Stimulated activated naive CD8-positive, alpha-beta T cell treated with anti-CD3 and anti-CD28 coated beads, Interleukin-15, Interleukin-2, amounts not matched to agents 100 ng/mL and 50 ng/mL, for 24 hours (primary cell): ENCODE measurements at regions not wholly inside any gene's neighbourhood (a gene's known extent, or its start where the extent isn't known, plus 50 kb on each side); places are given as distances from the start of the nearest gene placed in this dataset.
"Not testable (repeated sequence)": the region's sequence is repeated elsewhere in the genome, so short reads cannot be mapped to it uniquely, and the experiment has no call there.

Experiments used
- H3K27ac Mint-ChIP-seq: one replicate; pipeline ENCODE4 v1.8.0; 2021; ENCODE audit warnings: mild to moderate bottlenecking, mixed read lengths
- H3K27me3 Mint-ChIP-seq: one replicate; pipeline ENCODE4 v1.8.0; 2021; ENCODE audit warnings: mixed read lengths
- H3K36me3 Mint-ChIP-seq: one replicate; pipeline ENCODE4 v1.8.0; 2021; ENCODE audit warnings: low read depth, mixed read lengths
- H3K4me1 Mint-ChIP-seq: one replicate; pipeline ENCODE4 v1.8.0; 2021; ENCODE audit warnings: low read depth, mixed read lengths
- H3K4me3 Mint-ChIP-seq: one replicate; pipeline ENCODE4 v1.8.0; 2021; ENCODE audit warnings: mild to moderate bottlenecking, mixed read lengths
- H3K9me3 Mint-ChIP-seq: one replicate; pipeline ENCODE4 v1.8.0; 2021; ENCODE audit warnings: mixed read lengths

DNA sequence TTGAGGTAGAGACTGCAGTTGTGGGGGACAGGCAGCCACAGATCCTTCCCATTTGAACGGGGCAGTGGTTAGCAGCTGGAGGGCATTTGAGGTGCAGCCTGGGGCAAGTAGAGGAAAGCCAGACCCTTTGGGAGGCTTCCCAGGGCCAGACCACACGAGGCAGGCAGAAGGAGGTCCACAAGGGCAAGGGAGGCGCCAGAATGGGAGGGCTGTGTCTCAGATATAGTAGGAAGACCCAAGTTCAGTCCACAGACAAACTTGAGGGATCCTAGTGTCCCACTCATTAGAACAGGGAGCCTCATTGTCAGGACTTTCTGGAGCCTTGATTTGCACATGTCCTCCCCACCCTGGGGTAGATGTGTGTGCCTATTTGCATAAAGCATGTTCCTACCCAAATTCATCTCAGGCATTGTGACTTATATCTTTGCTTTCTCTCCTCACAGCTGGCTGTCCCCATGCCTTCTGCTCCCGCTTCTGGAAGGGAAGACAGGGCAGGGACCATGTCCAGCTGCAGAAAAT is 166.0 kb downstream of the VEGFA start:
- Mint-ChIP-seq H3K4me1 (no peaks in the 10 kb centered on the region), H3K36me3 (no peaks in the 10 kb centered on the region), H3K4me3 (no peak overlapping the region), H3K9me3 (no peaks in the 10 kb centered on the region), H3K27ac (no peak overlapping the region), H3K27me3 (no peaks in the 10 kb centered on the region)

- no peak overlapping the region for H3K27ac Mint-ChIP-seq
- no peaks in the 10 kb centered on the region for H3K9me3 Mint-ChIP-seq
- no peaks in the 10 kb centered on the region for H3K27me3 Mint-ChIP-seq
- H3K4me1 Mint-ChIP-seq: no peaks in the 10 kb centered on the region
- H3K4me3 Mint-ChIP-seq: no peak overlapping the region
- no peaks in the 10 kb centered on the region for H3K36me3 Mint-ChIP-seq
These were observed 165.0 kb downstream of the VEGFA start for GRCh38 chr6:43934803-43935602.

GRCh38 chr6:43934183-43934802 is 164.3 kb downstream of the VEGFA start:
- no peak overlapping the region for H3K27ac Mint-ChIP-seq
- no peaks in the 10 kb centered on the region for H3K4me1 Mint-ChIP-seq
- H3K9me3 Mint-ChIP-seq: no peaks in the 10 kb centered on the region
- no peaks in the 10 kb centered on the region for H3K27me3 Mint-ChIP-seq
- no peak overlapping the region for H3K4me3 Mint-ChIP-seq
- H3K36me3 Mint-ChIP-seq: no peaks in the 10 kb centered on the region

- Mint-ChIP-seq H3K27me3 (no peaks in the 10 kb centered on the region), H3K4me3 (no peak overlapping the region), H3K4me1 (no peaks in the 10 kb centered on the region), H3K27ac (no peak overlapping the region), H3K9me3 (no peaks in the 10 kb centered on the region), H3K36me3 (no peaks in the 10 kb centered on the region)
These were observed 163.3 kb downstream of the VEGFA start for GRCh38 chr6:43933148-43933885.

GRCh38 chr6:43932259-43933147 is 162.5 kb downstream of the VEGFA start:
- Mint-ChIP-seq H3K4me1 (peaks cover 5% of the 10 kb centered on the region), H3K27me3 (no peaks in the 10 kb centered on the region), H3K27ac (no peak overlapping the region), H3K36me3 (no peaks in the 10 kb centered on the region), H3K9me3 (no peaks in the 10 kb centered on the region), H3K4me3 (no peak overlapping the region)

DNA sequence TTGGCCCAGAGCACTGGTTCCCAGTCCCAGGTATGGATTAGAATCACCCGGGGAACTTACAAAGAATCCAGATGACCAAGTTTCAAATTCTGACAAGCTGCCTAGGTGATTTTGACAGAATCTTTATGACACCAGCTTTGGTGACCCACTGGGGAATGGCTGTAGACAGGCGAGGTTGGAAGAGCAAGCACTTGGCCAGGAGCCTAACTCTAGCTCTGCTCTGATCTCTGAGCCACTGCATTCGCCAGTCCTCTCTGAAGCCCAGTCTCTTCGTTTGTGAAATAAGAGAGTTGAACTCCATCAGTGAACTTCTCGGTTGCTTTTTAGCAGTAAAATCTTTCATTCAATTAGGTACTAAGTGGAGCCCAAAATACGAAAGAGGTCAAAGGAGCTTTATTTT is 161.2 kb downstream of the VEGFA start:
- Mint-ChIP-seq H3K4me1 (peaks cover 18% of the 10 kb centered on the region), H3K27me3 (no peaks in the 10 kb centered on the region), H3K36me3 (no peaks in the 10 kb centered on the region), H3K27ac (no peak overlapping the region), H3K9me3 (no peaks in the 10 kb centered on the region), H3K4me3 (no peak overlapping the region)

DNA sequence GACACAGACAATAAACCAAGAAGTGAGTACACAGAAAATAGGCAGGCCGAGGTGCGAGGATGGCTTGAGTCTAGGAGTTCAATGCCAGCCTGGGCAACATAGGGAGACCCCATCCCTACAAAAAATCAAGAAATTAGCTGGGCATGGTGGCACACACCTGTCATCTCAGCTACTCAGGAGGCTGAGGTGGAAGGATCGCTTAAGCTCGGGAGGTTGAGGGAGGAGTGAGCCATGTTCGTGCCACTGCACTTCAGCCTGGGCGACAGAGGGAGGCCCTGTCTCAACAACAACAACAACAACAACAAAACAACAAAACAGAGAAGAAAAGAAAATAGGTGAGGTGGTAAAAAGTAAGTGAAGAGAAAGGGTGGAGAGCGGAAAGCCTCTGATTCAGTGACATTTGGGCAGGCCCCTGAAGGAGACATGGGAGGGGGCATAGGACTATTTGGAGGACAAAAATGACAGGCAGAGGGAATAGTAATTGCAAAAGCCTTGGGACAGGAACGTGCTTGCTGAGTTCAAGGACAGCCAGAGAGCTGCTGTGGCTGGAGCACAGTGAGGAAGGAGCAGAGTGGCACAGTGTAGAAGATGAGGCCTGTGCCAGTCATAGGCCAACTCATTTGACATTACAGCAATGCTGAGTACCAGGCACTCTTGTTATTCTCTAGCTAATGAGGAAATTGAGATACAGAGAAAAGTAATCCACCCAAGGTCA is 160.6 kb downstream of the VEGFA start:
- H3K9me3 Mint-ChIP-seq: no peaks in the 10 kb centered on the region
- no peaks in the 10 kb centered on the region for H3K27me3 Mint-ChIP-seq
- H3K4me1 Mint-ChIP-seq: peaks cover 20% of the 10 kb centered on the region
- no peak overlapping the region for H3K27ac Mint-ChIP-seq
- no peaks in the 10 kb centered on the region for H3K36me3 Mint-ChIP-seq
- H3K4me3 Mint-ChIP-seq: no peak overlapping the region

DNA sequence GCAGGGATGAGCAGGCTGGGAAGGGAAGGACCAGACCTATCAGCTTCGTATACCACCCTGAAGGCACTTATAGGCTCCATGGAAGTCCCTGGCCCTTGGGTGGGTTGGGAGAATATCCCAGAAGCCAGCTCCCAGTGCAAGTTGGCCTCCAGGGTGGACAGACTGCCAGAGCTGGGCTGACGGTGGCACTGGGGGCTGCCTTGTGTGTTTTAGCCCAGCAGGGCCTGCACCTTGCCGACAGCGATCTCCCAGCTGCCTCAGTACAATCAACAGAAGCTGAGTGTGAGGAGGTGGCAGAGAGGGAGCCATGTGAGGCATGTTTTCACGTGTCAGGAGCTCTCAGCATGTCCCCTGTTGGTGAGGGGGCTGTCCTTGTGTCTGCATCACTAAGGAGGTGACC is 159.5 kb downstream of the VEGFA start:
- no peaks in the 10 kb centered on the region for H3K9me3 Mint-ChIP-seq
- H3K27ac Mint-ChIP-seq: no peak overlapping the region
- no peaks in the 10 kb centered on the region for H3K36me3 Mint-ChIP-seq
- H3K27me3 Mint-ChIP-seq: no peaks in the 10 kb centered on the region
- no peak overlapping the region for H3K4me3 Mint-ChIP-seq
- H3K4me1 Mint-ChIP-seq: peaks cover 26% of the 10 kb centered on the region

DNA sequence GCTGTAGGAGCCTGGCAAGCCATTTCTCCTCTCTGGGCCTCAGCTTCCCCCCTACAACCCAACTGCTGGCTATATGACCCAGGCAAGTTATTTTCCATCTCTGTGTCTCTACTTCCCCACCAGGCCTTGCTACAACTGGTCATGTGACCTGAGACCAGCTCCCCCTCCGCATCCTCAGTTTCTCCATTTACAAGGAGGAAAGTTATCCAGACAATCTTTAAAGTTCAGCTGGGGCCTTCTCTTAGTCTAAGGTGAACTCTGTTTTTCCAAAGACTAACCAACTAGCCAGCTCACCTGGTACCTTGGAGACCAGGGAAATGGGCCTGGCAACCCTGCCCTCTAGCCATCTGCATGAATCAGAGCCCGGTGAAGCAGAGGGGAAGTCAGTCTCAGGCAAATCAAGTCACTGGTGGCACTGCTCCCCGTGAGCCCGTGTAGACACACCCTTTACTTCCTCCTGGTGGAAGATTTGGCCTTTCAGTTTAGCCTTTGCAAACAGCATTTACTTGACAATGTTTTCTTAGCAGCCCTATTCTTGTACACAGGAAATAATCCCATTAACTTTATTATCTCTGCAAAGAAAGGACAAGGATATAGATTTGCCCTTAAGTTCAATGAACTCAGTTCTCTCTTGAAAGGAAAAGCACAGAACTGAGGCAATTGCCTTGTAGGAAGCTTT is 157.7 kb downstream of the VEGFA start:
- H3K4me3 Mint-ChIP-seq: no peak overlapping the region
- no peaks in the 10 kb centered on the region for H3K27me3 Mint-ChIP-seq
- H3K36me3 Mint-ChIP-seq: no peaks in the 10 kb centered on the region
- H3K4me1 Mint-ChIP-seq: peaks cover 43% of the 10 kb centered on the region
- H3K27ac Mint-ChIP-seq: peak overlapping the region; percentile 76
- no peaks in the 10 kb centered on the region for H3K9me3 Mint-ChIP-seq

- Mint-ChIP-seq H3K27ac (peak overlapping the region; percentile 76), H3K4me3 (no peak overlapping the region), H3K4me1 (peaks cover 43% of the 10 kb centered on the region), H3K36me3 (no peaks in the 10 kb centered on the region), H3K27me3 (no peaks in the 10 kb centered on the region), H3K9me3 (no peaks in the 10 kb centered on the region)
These were observed 156.9 kb downstream of the VEGFA start for GRCh38 chr6:43926634-43927531.

- not testable (repeated sequence) for H3K9me3 Mint-ChIP-seq
- peaks cover 43% of the 10 kb centered on the region for H3K4me1 Mint-ChIP-seq
These were observed 155.7 kb downstream of the VEGFA start for GRCh38 chr6:43925636-43926139.

DNA sequence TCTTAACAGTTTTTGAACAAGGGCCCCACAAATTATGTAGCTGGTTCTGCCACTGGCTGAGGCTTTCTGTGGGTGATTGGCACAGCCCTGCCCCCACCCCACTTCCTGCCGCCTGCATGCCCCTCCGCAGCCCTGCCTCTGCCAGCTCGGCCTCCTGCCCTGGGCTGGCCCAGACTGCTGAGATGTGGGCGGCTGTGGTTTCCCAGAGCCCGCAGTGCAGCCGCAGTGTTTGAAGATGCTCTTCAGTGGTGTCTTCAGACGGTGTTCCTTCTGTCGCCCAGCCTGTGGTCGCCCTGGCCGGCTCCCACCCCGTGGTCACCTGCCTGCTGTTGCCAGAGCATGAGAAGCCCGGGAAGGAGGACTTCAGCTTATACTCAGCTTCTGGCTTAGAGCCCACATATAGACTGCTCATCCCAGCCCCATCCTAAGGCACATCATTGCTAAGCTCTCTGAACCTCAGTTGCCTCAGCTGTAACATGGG is 154.3 kb downstream of the VEGFA start:
- H3K4me1 Mint-ChIP-seq: peaks cover 43% of the 10 kb centered on the region
- no peak overlapping the region for H3K4me3 Mint-ChIP-seq
- peaks cover 5% of the 10 kb centered on the region for H3K27me3 Mint-ChIP-seq
- H3K27ac Mint-ChIP-seq: no peak overlapping the region
- H3K9me3 Mint-ChIP-seq: no peaks in the 10 kb centered on the region
- no peaks in the 10 kb centered on the region for H3K36me3 Mint-ChIP-seq

More at GRCh38 chr6:43925636-43926139, 155.7 kb downstream of the VEGFA start:
- H3K4me3 Mint-ChIP-seq, H3K27me3 Mint-ChIP-seq, H3K27ac Mint-ChIP-seq, H3K36me3 Mint-ChIP-seq: not testable (repeated sequence)
